Muscle of back (tissue), 3 donors: ENCODE measurements at regions not wholly inside any gene's neighbourhood (a gene's known extent, or its start where the extent isn't known, plus 50 kb on each side); places are given as distances from the start of the nearest gene placed in this dataset.
"Not testable (repeated sequence)": the region's sequence is repeated elsewhere in the genome, so short reads cannot be mapped to it uniquely, and the experiment has no call there.

ENCODE experiments used
- DNase-seq, 3 donors: peaks; one replicate each; pipeline versions ENCODE4 v3.0.0 to v3.0.0-alpha.2; 2013

GRCh38 chr6:27190126-27190525 is 57.4 kb upstream of the PRSS16 start:
- DNase-seq: no peak

- DNase-seq: not testable (repeated sequence)
Measured at GRCh38 chr6:27194453-27194852, 53.0 kb upstream of the PRSS16 start.

GRCh38 chr6:27195547-27195946 is 52.0 kb upstream of the PRSS16 start:
- not testable (repeated sequence) for DNase-seq
